MCF 10A (cell line): ENCODE measurements at regions not wholly inside any gene's neighbourhood (a gene's known extent, or its start where the extent isn't known, plus 50 kb on each side); places are given as distances from the start of the nearest gene placed in this dataset.

ENCODE experiments used
- BruUV-seq: library from RNA; stranded (reverse); fragments of 400-500 nt; replicated peaks from 2 replicates; lab custom pipeline; 2021; lab: Mats Ljungman, UMichigan
- CTCF ChIA-PET: fragments of 300-600 bp; sonication (Branson Sonifier 250); formaldehyde crosslinking; extraction: SDS; loops from one replicate; lab custom pipeline; 2021; ENCODE audit warnings: antibody characterized with exemption, inconsistent platforms; lab: Yijun Ruan, JAX
- POLR2A ChIA-PET: fragments of 300-600, 350-650 bp; sonication (Branson Sonifier 250); formaldehyde crosslinking; extraction: SDS; loops from one replicate; lab custom pipeline; 2020; ENCODE audit warnings: antibody characterized with exemption, inconsistent platforms; lab: Yijun Ruan, JAX
- DNase-seq: peaks from one replicate; pipeline ENCODE4 v3.0.0-alpha.2; 2018; ENCODE audit not compliant: unreplicated experiment
- H3K27ac Mint-ChIP-seq: one replicate; pipeline ENCODE4 v1.8.0; 2022; ENCODE audit warnings: mild to moderate bottlenecking, low read depth, mixed read lengths; ENCODE audit not compliant: unreplicated experiment
- H3K27me3 Mint-ChIP-seq: one replicate; pipeline ENCODE4 v1.8.0; 2022; ENCODE audit warnings: mixed read lengths; ENCODE audit not compliant: insufficient read depth, unreplicated experiment
- H3K36me3 Mint-ChIP-seq: one replicate; pipeline ENCODE4 v1.8.0; 2022; ENCODE audit warnings: mild to moderate bottlenecking, moderate library complexity, mixed read lengths; ENCODE audit not compliant: insufficient read depth, unreplicated experiment
- H3K4me1 Mint-ChIP-seq: one replicate; pipeline ENCODE4 v1.8.0; 2022; ENCODE audit warnings: mixed read lengths; ENCODE audit not compliant: insufficient read depth, unreplicated experiment
- H3K4me3 Mint-ChIP-seq: one replicate; pipeline ENCODE4 v1.8.0; 2022; ENCODE audit warnings: mild to moderate bottlenecking, moderate library complexity, mixed read lengths; ENCODE audit not compliant: unreplicated experiment
- H3K9me3 Mint-ChIP-seq: one replicate; pipeline ENCODE4 v1.8.0; 2022; ENCODE audit warnings: mixed read lengths; ENCODE audit not compliant: unreplicated experiment
- intact Hi-C: fragments of 100-400 bp; cut with micrococcal nuclease; formaldehyde crosslinking; loops from 2 replicates; pipeline ENCODE4 v1.14.1; 2022
- TF ChIP-seq, protein P1 (sequence below): fragments of 200-600 bp; IDR thresholded peaks from one replicate; pipeline ENCODE4 v1.8.0; 2022; ENCODE audit warnings: antibody characterized with exemption, mild to moderate bottlenecking; ENCODE audit not compliant: unreplicated experiment

DNA sequence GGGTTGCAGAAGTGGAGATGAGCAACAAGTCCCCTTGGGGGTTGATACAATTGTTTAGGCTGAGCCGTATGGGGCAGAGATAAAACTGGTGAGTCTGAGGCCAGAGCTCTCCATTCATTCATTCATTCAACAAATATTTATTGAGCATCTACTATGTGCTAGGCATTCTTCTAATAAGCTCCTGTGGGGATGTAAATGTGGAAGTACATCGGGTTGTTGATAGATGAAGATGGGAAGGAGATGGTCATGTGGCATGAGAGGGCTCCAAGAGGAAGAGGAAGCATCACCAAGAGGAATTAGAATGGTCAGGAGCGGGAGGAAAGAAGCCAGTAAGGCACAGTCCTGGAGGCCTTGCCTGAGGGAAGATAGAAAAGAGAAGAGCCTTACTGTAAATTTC, 98.7 kb upstream of the MLN start:
- ChIA-PET CTCF (no interaction called here), POLR2A (no interaction called here)
- DNase-seq, result no peak
- H3K27me3 Mint-ChIP-seq, result peaks cover 76% of the 10 kb centered on the region
- H3K9me3 Mint-ChIP-seq, result no peaks in the 10 kb centered on the region
- H3K4me1 Mint-ChIP-seq, result peaks cover 13% of the 10 kb centered on the region
- no TSS peak for BruUV-seq
- H3K4me3 Mint-ChIP-seq, result no peak overlapping the region
- no peaks in the 10 kb centered on the region for H3K36me3 Mint-ChIP-seq
- intact Hi-C loops, result no loop called here
- H3K27ac Mint-ChIP-seq, result no peak overlapping the region
- TF ChIP-seq, protein P1, sequence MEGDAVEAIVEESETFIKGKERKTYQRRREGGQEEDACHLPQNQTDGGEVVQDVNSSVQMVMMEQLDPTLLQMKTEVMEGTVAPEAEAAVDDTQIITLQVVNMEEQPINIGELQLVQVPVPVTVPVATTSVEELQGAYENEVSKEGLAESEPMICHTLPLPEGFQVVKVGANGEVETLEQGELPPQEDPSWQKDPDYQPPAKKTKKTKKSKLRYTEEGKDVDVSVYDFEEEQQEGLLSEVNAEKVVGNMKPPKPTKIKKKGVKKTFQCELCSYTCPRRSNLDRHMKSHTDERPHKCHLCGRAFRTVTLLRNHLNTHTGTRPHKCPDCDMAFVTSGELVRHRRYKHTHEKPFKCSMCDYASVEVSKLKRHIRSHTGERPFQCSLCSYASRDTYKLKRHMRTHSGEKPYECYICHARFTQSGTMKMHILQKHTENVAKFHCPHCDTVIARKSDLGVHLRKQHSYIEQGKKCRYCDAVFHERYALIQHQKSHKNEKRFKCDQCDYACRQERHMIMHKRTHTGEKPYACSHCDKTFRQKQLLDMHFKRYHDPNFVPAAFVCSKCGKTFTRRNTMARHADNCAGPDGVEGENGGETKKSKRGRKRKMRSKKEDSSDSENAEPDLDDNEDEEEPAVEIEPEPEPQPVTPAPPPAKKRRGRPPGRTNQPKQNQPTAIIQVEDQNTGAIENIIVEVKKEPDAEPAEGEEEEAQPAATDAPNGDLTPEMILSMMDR, result no peak

DNA sequence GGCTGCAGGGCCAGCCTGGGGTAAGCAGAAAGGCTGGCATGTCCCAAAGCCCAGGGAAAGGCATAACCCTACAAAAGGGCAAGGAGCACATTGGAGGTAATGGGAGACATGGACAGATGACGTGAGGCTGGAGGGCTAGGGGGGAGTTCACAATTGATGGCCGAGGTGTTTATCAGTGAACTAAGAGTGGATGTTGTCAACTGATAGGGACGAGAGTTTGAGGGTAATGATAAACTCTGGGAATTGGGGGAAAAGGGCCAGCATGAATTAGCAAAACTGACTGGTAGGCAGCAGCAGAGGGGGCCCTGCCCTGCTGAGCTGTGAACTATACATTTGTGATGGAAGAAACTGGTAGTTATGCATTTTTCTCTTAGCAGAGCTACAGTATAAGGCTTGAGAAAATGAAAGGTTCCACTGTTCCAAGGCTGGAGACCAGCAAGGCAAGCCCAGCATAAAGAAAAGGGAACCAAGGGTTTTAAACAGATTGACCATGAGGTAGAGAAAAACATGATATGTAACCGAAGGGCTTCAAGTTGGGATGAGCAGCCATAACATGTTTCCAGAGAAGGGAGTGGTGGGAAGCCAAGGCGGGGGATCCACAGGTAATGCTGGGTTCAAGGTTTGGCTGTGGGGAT, 98.1 kb upstream of the MLN start:
- H3K27me3 Mint-ChIP-seq, result peaks cover 76% of the 10 kb centered on the region
- CTCF ChIA-PET, result interaction anchor here (0.7 kb wide), 1 partner anchor 100 kb away, joined by 3 read pairs; no protein-coding TSS in a partner anchor
- intact Hi-C loops, result no loop called here
- H3K36me3 Mint-ChIP-seq, result no peaks in the 10 kb centered on the region
- POLR2A ChIA-PET, result no interaction called here
- no TSS peak for BruUV-seq
- peaks cover 10% of the 10 kb centered on the region for H3K4me1 Mint-ChIP-seq
- no peak overlapping the region for H3K27ac Mint-ChIP-seq
- DNase-seq, result no peak
- H3K9me3 Mint-ChIP-seq, result no peaks in the 10 kb centered on the region
- TF ChIP-seq, protein P1, result no peak
- H3K4me3 Mint-ChIP-seq, result no peak overlapping the region

DNA sequence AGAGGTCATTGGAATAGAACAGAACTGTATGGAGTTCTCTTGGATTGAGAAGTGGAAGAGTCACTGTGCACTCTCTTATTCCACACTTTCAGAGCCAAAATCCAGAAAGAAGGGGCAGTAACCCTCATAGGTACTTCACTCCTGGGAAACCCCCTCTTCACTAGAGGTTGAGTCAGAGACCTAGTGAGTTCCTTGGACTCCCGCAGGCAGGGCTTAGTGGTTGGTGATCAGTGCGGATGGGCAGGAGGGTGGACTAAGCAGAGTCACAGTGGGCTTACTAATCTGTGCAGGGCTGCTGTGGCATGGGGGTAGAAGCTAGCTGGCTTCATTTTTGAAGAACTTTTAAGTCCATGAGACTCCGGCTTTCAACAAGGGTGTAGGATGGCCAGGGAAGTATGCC, 95.0 kb upstream of the MLN start:
- H3K4me3 Mint-ChIP-seq, result no peak overlapping the region
- H3K27me3 Mint-ChIP-seq, result peaks cover 59% of the 10 kb centered on the region
- H3K27ac Mint-ChIP-seq, result no peak overlapping the region
- POLR2A ChIA-PET, result no interaction called here
- CTCF ChIA-PET, result no interaction called here
- H3K4me1 Mint-ChIP-seq, result no peaks in the 10 kb centered on the region
- H3K36me3 Mint-ChIP-seq, result no peaks in the 10 kb centered on the region
- BruUV-seq, result no TSS peak
- intact Hi-C loops, result no loop called here
- DNase-seq, result no peak
- TF ChIP-seq, protein P1, result no peak
- no peaks in the 10 kb centered on the region for H3K9me3 Mint-ChIP-seq

DNA sequence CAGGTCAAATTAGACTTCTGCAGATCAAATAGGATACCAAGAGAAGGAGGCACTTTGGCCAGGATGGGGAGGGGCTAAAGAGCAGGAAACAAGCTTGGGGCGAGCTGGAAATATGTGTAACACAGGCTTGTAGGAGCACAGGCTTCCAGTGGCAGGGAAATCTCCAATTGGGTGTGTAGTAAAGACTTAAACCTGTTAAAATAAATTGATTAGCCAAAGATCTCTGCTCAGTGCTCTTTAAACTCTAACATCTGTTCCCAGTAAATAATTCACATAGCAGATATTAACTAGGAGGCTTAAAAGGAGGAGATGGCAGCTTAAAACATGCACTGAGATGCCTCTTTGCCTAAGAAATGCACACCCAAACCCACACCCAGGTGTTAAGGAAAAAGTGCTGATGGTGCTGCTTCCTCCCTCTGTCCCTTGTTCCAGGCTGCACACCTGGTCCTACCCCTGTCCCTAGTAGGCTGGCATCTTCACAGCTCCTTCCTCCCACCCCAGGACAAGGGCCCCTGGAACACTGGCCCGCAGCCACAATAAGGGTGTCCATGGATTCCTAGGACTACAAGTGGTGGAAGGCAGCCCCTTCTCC, 93.5 kb upstream of the MLN start:
- H3K27ac Mint-ChIP-seq, result no peak overlapping the region
- DNase-seq, result no peak
- intact Hi-C loops, result no loop called here
- H3K36me3 Mint-ChIP-seq, result no peaks in the 10 kb centered on the region
- no peaks in the 10 kb centered on the region for H3K4me1 Mint-ChIP-seq
- CTCF ChIA-PET, result no interaction called here
- POLR2A ChIA-PET, result no interaction called here
- BruUV-seq, result no TSS peak
- peaks cover 53% of the 10 kb centered on the region for H3K27me3 Mint-ChIP-seq
- H3K9me3 Mint-ChIP-seq, result no peaks in the 10 kb centered on the region
- H3K4me3 Mint-ChIP-seq, result no peak overlapping the region
- TF ChIP-seq, protein P1, result no peak
